ENCODE measurements at regions not wholly inside any gene's neighbourhood (a gene's known extent, or its start where the extent isn't known, plus 50 kb on each side); places are given as distances from the start of the nearest gene placed in this dataset.

DNA sequence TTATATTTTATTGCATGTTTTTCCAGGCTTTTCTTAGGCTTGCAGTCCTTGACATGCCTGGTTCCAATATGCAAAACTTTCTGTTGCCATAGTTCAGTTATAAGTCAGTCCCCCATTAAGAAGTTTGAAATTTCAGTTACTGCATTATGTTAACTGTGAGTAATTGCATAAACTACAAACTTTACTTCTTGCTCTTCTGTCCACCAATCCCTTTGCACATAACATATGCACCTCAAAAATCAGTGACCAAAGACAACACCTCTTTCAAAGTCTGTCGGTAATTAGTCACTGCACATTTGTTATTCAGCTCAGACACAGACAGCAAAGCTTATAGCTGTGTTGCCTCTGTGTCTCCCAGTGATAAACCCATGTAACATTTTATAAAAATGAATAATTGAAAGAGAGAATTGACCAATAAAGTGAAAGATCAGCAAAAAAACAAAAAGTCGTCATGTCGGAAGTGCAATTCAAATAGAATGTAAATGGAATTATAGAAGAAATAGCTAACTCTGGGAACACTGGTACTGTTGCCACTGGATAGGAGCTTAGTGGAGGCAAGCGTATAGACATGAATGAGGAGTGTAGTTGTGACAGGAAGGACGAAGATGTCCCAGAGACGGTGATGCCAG is 50.3 kb upstream of the BTBD3 start:
- TF ChIP-seq EZH2phosphoT487 (IDR thresholded peaks at IDR 0.05; ENCODE audit: low read length) (no peak), EZH2 (optimal IDR thresholded peaks at IDR 0.05; ENCODE audit: low read depth, low read length) (no peak)
- TF ChIP-seq, protein P1, sequence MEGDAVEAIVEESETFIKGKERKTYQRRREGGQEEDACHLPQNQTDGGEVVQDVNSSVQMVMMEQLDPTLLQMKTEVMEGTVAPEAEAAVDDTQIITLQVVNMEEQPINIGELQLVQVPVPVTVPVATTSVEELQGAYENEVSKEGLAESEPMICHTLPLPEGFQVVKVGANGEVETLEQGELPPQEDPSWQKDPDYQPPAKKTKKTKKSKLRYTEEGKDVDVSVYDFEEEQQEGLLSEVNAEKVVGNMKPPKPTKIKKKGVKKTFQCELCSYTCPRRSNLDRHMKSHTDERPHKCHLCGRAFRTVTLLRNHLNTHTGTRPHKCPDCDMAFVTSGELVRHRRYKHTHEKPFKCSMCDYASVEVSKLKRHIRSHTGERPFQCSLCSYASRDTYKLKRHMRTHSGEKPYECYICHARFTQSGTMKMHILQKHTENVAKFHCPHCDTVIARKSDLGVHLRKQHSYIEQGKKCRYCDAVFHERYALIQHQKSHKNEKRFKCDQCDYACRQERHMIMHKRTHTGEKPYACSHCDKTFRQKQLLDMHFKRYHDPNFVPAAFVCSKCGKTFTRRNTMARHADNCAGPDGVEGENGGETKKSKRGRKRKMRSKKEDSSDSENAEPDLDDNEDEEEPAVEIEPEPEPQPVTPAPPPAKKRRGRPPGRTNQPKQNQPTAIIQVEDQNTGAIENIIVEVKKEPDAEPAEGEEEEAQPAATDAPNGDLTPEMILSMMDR (IDR thresholded peaks at IDR 0.05; ENCODE audit: low read length) = no peak
- H3K4me1 ChIP-seq (ENCODE audit: low read length) = no peaks in the 10 kb centered on the region
- no peak for DNase-seq
- no peaks in the 10 kb centered on the region for H3K27me3 ChIP-seq (replicated peaks; ENCODE audit: insufficient read depth, low read length)
- no peak overlapping the region for H3K4me3 ChIP-seq (ENCODE audit: low read length)
- H2AFZ ChIP-seq (ENCODE audit: low read length) = no peak overlapping the region
- no peaks in the 10 kb centered on the region for H3K79me2 ChIP-seq (ENCODE audit: low read length)
- no peak overlapping the region for H3K27ac ChIP-seq (ENCODE audit: low read length)
- no peaks in the 10 kb centered on the region for H3K9me2 ChIP-seq (replicated peaks; ENCODE audit: insufficient read depth, low read length)
- no peak overlapping the region for H3K9ac ChIP-seq (ENCODE audit: low read length)
- H3K36me3 ChIP-seq (replicated peaks; ENCODE audit: insufficient read depth, low read length) = no peaks in the 10 kb centered on the region
- H3K9me3 ChIP-seq (replicated peaks; ENCODE audit: insufficient read depth, low read length) = no peaks in the 10 kb centered on the region
- no peaks in the 10 kb centered on the region for H3F3A ChIP-seq (ENCODE audit: insufficient read depth, low read length)
- no peaks in the 10 kb centered on the region for H4K20me1 ChIP-seq (ENCODE audit: insufficient read depth, low read length)
- H3K4me2 ChIP-seq (ENCODE audit: low read depth, low read length) = no peak overlapping the region
